Activated T-cell treated with anti-CD3 and anti-CD28 coated beads for 24 hours (primary cell): ENCODE measurements at regions not wholly inside any gene's neighbourhood (a gene's known extent, or its start where the extent isn't known, plus 50 kb on each side); places are given as distances from the start of the nearest gene placed in this dataset.
"Not testable (repeated sequence)": the region's sequence is repeated elsewhere in the genome, so short reads cannot be mapped to it uniquely, and the experiment has no call there.

ENCODE experiments used
- DNase-seq: peaks from one replicate; pipeline ENCODE4 v3.0.0-alpha.2; 2020; ENCODE audit warnings: low read depth

- DNase-seq: not testable (repeated sequence)
Measured at GRCh38 chr3:195999176-195999575, 82.7 kb downstream of the TFRC start.

- DNase-seq: not testable (repeated sequence)
Measured at GRCh38 chr3:195996314-195996713, 85.6 kb downstream of the TFRC start.

- DNase-seq: peak; percentile 42
Measured at GRCh38 chr3:195994343-195994742, 86.0 kb upstream of the TNK2 start.

GRCh38 chr3:195993671-195994070 lies 85.3 kb upstream of the TNK2 start:
- DNase-seq: not testable (repeated sequence)

- not testable (repeated sequence) for DNase-seq
Measured at GRCh38 chr3:195992956-195993595, 84.7 kb upstream of the TNK2 start.

GRCh38 chr3:195991986-195992385 lies 83.6 kb upstream of the TNK2 start:
- DNase-seq: not testable (repeated sequence)

- DNase-seq: not testable (repeated sequence)
Measured at GRCh38 chr3:195991243-195991642, 82.9 kb upstream of the TNK2 start.

- not testable (repeated sequence) for DNase-seq
Measured at GRCh38 chr3:195990841-195991174, 82.5 kb upstream of the TNK2 start.

- peak; percentile 94 for DNase-seq
Measured at GRCh38 chr3:195989921-195990840, 81.8 kb upstream of the TNK2 start.

- not testable (repeated sequence) for DNase-seq
Measured at GRCh38 chr3:195989197-195989920, 81.0 kb upstream of the TNK2 start.

- DNase-seq: not testable (repeated sequence)
Measured at GRCh38 chr3:195988764-195989163, 80.4 kb upstream of the TNK2 start.

GRCh38 chr3:195987001-195987400 lies 78.7 kb upstream of the TNK2 start:
- DNase-seq: not testable (repeated sequence)

- not testable (repeated sequence) for DNase-seq
Measured at GRCh38 chr3:195986576-195986975, 78.2 kb upstream of the TNK2 start.

GRCh38 chr3:195985348-195985920 lies 77.1 kb upstream of the TNK2 start:
- DNase-seq: not testable (repeated sequence)

- DNase-seq: not testable (repeated sequence)
Measured at GRCh38 chr3:195984392-195985030, 76.2 kb upstream of the TNK2 start.

- DNase-seq: not testable (repeated sequence)
Measured at GRCh38 chr3:195983880-195984279, 75.5 kb upstream of the TNK2 start.

- DNase-seq: not testable (repeated sequence)
Measured at GRCh38 chr3:195982754-195983153, 74.4 kb upstream of the TNK2 start.

GRCh38 chr3:195981778-195982177 lies 73.4 kb upstream of the TNK2 start:
- not testable (repeated sequence) for DNase-seq

GRCh38 chr3:195979877-195980276 lies 71.5 kb upstream of the TNK2 start:
- DNase-seq: not testable (repeated sequence)

GRCh38 chr3:195978585-195978984 lies 70.2 kb upstream of the TNK2 start:
- DNase-seq: not testable (repeated sequence)

GRCh38 chr3:195976876-195977275 lies 68.5 kb upstream of the TNK2 start:
- not testable (repeated sequence) for DNase-seq

- not testable (repeated sequence) for DNase-seq
Measured at GRCh38 chr3:195974281-195974680, 65.9 kb upstream of the TNK2 start.
